ENCODE measurements at regions not wholly inside any gene's neighbourhood (a gene's known extent, or its start where the extent isn't known, plus 50 kb on each side); places are given as distances from the start of the nearest gene placed in this dataset.
"Not testable (repeated sequence)": the region's sequence is repeated elsewhere in the genome, so short reads cannot be mapped to it uniquely, and the experiment has no call there.

GRCh38 chr9:102237520-102237919 lies 499.1 kb upstream of the GRIN3A start:
- Histone ChIP-seq H3K27ac (no peak overlapping the region), H3K9me3 (ENCODE audit: low read depth, low read length) (no peaks in the 10 kb centered on the region), H3K36me3 (ENCODE audit: insufficient read depth, low read length) (no peaks in the 10 kb centered on the region), H3K9ac (ENCODE audit: insufficient read length) (no peak overlapping the region), H3K4me3 (no peak overlapping the region)
- DNase-seq (ENCODE audit: low read depth, low spot score): no peak
- TF ChIP-seq FOXP2 (optimal IDR thresholded peaks at IDR 0.05; ENCODE audit: control extremely low read depth, extremely low read length, insufficient read depth) (no peak), POLR2AphosphoS5 (IDR thresholded peaks at IDR 0.05; ENCODE audit: borderline replicate concordance, low read depth, low read length) (no peak), EZH2 (IDR thresholded peaks at IDR 0.05) (no peak)

DNA sequence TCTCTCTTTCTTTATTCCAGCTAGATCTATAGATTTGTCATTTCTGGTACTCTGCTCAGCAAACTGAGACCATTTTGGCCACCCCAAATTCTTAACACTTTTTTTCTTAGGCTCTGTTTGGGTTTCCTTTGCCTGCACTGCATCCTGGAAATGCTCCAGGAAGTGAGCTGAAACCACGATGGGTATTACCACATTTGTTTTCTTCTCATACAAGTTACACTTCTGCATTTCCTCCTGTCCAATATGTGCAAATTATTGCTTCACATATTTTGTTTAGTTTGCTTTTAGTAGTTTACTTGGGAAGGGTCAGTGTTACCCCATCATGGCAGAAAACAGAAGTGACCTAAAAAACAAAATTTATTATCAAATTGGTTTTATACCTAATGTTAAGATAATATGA lies 498.6 kb upstream of the GRIN3A start:
- DNase-seq (ENCODE audit: low read depth, low spot score): no peak
- no peak overlapping the region for H3K4me3 ChIP-seq
- H3K9ac ChIP-seq (ENCODE audit: insufficient read length): no peak overlapping the region
- no peaks in the 10 kb centered on the region for H3K36me3 ChIP-seq (ENCODE audit: insufficient read depth, low read length)
- no peaks in the 10 kb centered on the region for H3K9me3 ChIP-seq (ENCODE audit: low read depth, low read length)
- H3K27ac ChIP-seq: no peak overlapping the region
- TF ChIP-seq EZH2 (IDR thresholded peaks at IDR 0.05): no peak
- no peak for TF ChIP-seq FOXP2 (optimal IDR thresholded peaks at IDR 0.05; ENCODE audit: control extremely low read depth, extremely low read length, insufficient read depth)
- no peak for TF ChIP-seq POLR2AphosphoS5 (IDR thresholded peaks at IDR 0.05; ENCODE audit: borderline replicate concordance, low read depth, low read length)

- not testable (repeated sequence) for H3K4me3 ChIP-seq
These were observed 489.0 kb upstream of the GRIN3A start for GRCh38 chr9:102227416-102227815.

GRCh38 chr9:102225841-102226441 lies 487.5 kb upstream of the GRIN3A start:
- H3K36me3 ChIP-seq (ENCODE audit: insufficient read depth, low read length): no peaks in the 10 kb centered on the region
- DNase-seq (ENCODE audit: low read depth, low spot score): peak; percentile 22
- H3K27ac ChIP-seq: peak overlapping the region; percentile 87
- no peaks in the 10 kb centered on the region for H3K9me3 ChIP-seq (ENCODE audit: low read depth, low read length)
- peak overlapping the region; percentile 14 for H3K9ac ChIP-seq (ENCODE audit: insufficient read length)
- TF ChIP-seq POLR2AphosphoS5 (IDR thresholded peaks at IDR 0.05; ENCODE audit: borderline replicate concordance, low read depth, low read length): no peak
- no peak for TF ChIP-seq EZH2 (IDR thresholded peaks at IDR 0.05)
- no peak for TF ChIP-seq FOXP2 (optimal IDR thresholded peaks at IDR 0.05; ENCODE audit: control extremely low read depth, extremely low read length, insufficient read depth)
- H3K4me3 ChIP-seq: peak overlapping the region; percentile 30

More at GRCh38 chr9:102227416-102227815, 489.0 kb upstream of the GRIN3A start:
- not testable (repeated sequence) for H3K27ac ChIP-seq; H3K9me3 ChIP-seq (ENCODE audit: low read depth, low read length); DNase-seq (ENCODE audit: low read depth, low spot score); H3K9ac ChIP-seq (ENCODE audit: insufficient read length); H3K36me3 ChIP-seq (ENCODE audit: insufficient read depth, low read length)

GRCh38 chr9:102223320-102224136 lies 485.1 kb upstream of the GRIN3A start:
- not testable (repeated sequence) for H3K27ac ChIP-seq; H3K4me3 ChIP-seq; H3K36me3 ChIP-seq (ENCODE audit: insufficient read depth, low read length); DNase-seq (ENCODE audit: low read depth, low spot score); H3K9me3 ChIP-seq (ENCODE audit: low read depth, low read length); H3K9ac ChIP-seq (ENCODE audit: insufficient read length)

- no peaks in the 10 kb centered on the region for H3K9me3 ChIP-seq (ENCODE audit: low read depth, low read length)
- no peak for DNase-seq (ENCODE audit: low read depth, low spot score)
- H3K27ac ChIP-seq: no peak overlapping the region
These were observed 470.7 kb upstream of the GRIN3A start for GRCh38 chr9:102209176-102209575.

DNA sequence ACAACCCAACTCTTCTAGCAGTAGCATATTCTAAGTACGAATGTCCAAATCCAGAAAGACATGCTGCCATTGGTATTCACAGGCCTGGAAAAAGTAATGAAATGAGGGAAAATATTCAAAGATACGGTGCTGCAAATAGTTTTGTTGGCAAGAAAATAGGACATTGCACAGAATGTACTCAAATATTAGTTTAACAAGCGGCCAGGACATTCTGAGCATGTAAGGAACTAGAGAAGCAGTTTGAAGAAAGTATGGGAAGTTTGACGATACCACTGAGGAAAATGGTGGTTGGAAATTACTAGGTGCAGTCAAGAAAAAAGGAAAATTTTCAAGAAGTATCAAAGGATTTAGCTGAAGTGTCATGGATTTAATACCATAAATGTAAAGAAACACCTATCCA lies 468.0 kb upstream of the GRIN3A start:
- Histone ChIP-seq H3K27ac (no peak overlapping the region), H3K36me3 (ENCODE audit: insufficient read depth, low read length) (no peaks in the 10 kb centered on the region), H3K9me3 (ENCODE audit: low read depth, low read length) (no peaks in the 10 kb centered on the region), H3K4me3 (no peak overlapping the region), H3K9ac (ENCODE audit: insufficient read length) (no peak overlapping the region)
- no peak for DNase-seq (ENCODE audit: low read depth, low spot score)
- no peak for TF ChIP-seq EZH2 (IDR thresholded peaks at IDR 0.05)
- no peak for TF ChIP-seq POLR2AphosphoS5 (IDR thresholded peaks at IDR 0.05; ENCODE audit: borderline replicate concordance, low read depth, low read length)
- no peak for TF ChIP-seq FOXP2 (optimal IDR thresholded peaks at IDR 0.05; ENCODE audit: control extremely low read depth, extremely low read length, insufficient read depth)

More at GRCh38 chr9:102209176-102209575, 470.7 kb upstream of the GRIN3A start:
- no peaks in the 10 kb centered on the region for H3K36me3 ChIP-seq (ENCODE audit: insufficient read depth, low read length)
- no peak overlapping the region for H3K4me3 ChIP-seq
- H3K9ac ChIP-seq (ENCODE audit: insufficient read length): no peak overlapping the region
- no peak for TF ChIP-seq EZH2 (IDR thresholded peaks at IDR 0.05)
- no peak for TF ChIP-seq FOXP2 (optimal IDR thresholded peaks at IDR 0.05; ENCODE audit: control extremely low read depth, extremely low read length, insufficient read depth)
- TF ChIP-seq POLR2AphosphoS5 (IDR thresholded peaks at IDR 0.05; ENCODE audit: borderline replicate concordance, low read depth, low read length): no peak

- TF ChIP-seq POLR2AphosphoS5 (IDR thresholded peaks at IDR 0.05; ENCODE audit: borderline replicate concordance, low read depth, low read length): no peak
- no peak for TF ChIP-seq EZH2 (IDR thresholded peaks at IDR 0.05)
- no peak for TF ChIP-seq FOXP2 (optimal IDR thresholded peaks at IDR 0.05; ENCODE audit: control extremely low read depth, extremely low read length, insufficient read depth)
- Histone ChIP-seq H3K27ac (no peak overlapping the region), H3K9me3 (ENCODE audit: low read depth, low read length) (no peaks in the 10 kb centered on the region), H3K9ac (ENCODE audit: insufficient read length) (no peak overlapping the region), H3K4me3 (no peak overlapping the region), H3K36me3 (ENCODE audit: insufficient read depth, low read length) (no peaks in the 10 kb centered on the region)
- no peak for DNase-seq (ENCODE audit: low read depth, low spot score)
These were observed 466.8 kb upstream of the GRIN3A start for GRCh38 chr9:102205251-102205650.

DNA sequence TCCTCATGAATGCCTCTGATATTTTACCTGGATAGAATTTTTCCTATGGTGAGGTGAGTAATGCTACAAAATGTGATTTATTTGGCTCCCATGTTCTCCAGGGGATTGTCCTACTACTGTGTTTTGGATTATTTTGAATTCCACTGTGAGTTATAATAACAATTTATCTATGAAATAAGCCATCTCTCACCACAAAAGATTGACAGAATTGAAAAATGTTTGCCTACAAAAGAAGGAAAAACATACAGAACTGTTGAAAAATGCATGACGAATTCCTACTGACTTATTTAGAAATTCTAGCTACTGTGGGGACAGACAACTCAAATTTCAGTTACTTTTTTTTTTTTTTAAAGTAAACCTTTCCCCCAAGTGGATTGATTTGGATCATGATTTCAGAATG lies 463.7 kb upstream of the GRIN3A start:
- TF ChIP-seq POLR2AphosphoS5 (IDR thresholded peaks at IDR 0.05; ENCODE audit: borderline replicate concordance, low read depth, low read length): no peak
- TF ChIP-seq EZH2 (IDR thresholded peaks at IDR 0.05): no peak
- TF ChIP-seq FOXP2 (optimal IDR thresholded peaks at IDR 0.05; ENCODE audit: control extremely low read depth, extremely low read length, insufficient read depth): no peak
- Histone ChIP-seq H3K27ac (no peak overlapping the region), H3K4me3 (no peak overlapping the region), H3K9ac (ENCODE audit: insufficient read length) (no peak overlapping the region), H3K9me3 (ENCODE audit: low read depth, low read length) (no peaks in the 10 kb centered on the region), H3K36me3 (ENCODE audit: insufficient read depth, low read length) (no peaks in the 10 kb centered on the region)
- no peak for DNase-seq (ENCODE audit: low read depth, low spot score)

Measured in SK-N-MC (cell line).